ENCODE measurements at regions not wholly inside any gene's neighbourhood (a gene's known extent, or its start where the extent isn't known, plus 50 kb on each side); places are given as distances from the start of the nearest gene placed in this dataset.

DNA sequence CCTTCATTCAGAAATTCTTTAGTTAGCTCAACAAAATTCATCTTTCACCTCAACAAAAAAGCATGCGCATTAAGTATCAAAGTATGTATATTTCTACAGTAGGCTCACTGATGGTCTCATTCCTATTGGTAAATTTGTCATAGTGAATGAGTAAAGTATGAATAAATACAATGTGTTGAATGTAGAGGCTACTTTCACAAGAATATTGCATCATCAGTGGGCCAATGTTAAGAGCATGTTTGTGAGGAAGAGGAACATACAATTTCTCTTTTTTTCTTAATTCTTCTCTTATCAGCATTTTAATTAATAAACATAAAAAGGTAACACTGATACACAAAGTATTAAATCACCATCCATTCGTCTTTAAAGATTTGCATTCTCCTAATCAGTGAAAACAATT, 505.1 kb downstream of the CETN3 start:
- TF ChIP-seq, protein P1, sequence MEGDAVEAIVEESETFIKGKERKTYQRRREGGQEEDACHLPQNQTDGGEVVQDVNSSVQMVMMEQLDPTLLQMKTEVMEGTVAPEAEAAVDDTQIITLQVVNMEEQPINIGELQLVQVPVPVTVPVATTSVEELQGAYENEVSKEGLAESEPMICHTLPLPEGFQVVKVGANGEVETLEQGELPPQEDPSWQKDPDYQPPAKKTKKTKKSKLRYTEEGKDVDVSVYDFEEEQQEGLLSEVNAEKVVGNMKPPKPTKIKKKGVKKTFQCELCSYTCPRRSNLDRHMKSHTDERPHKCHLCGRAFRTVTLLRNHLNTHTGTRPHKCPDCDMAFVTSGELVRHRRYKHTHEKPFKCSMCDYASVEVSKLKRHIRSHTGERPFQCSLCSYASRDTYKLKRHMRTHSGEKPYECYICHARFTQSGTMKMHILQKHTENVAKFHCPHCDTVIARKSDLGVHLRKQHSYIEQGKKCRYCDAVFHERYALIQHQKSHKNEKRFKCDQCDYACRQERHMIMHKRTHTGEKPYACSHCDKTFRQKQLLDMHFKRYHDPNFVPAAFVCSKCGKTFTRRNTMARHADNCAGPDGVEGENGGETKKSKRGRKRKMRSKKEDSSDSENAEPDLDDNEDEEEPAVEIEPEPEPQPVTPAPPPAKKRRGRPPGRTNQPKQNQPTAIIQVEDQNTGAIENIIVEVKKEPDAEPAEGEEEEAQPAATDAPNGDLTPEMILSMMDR (IDR thresholded peaks at IDR 0.05 in 8 of 11, conservative IDR thresholded peaks at IDR 0.05 in 3 of 11) = no peak
- TF ChIP-seq POLR2AphosphoS5 (IDR thresholded peaks at IDR 0.05) = no peak

All from spleen (tissue), 7 donors.